COLO668 (cell line): ENCODE measurements at regions not wholly inside any gene's neighbourhood (a gene's known extent, or its start where the extent isn't known, plus 50 kb on each side); places are given as distances from the start of the nearest gene placed in this dataset.
"Not testable (repeated sequence)": the region's sequence is repeated elsewhere in the genome, so short reads cannot be mapped to it uniquely, and the experiment has no call there.

Experiments
- DNase-seq: peaks from one replicate; lab custom pipeline; 2025; ENCODE audit not compliant: unreplicated experiment; lab: John Stamatoyannopoulos, UW

DNA sequence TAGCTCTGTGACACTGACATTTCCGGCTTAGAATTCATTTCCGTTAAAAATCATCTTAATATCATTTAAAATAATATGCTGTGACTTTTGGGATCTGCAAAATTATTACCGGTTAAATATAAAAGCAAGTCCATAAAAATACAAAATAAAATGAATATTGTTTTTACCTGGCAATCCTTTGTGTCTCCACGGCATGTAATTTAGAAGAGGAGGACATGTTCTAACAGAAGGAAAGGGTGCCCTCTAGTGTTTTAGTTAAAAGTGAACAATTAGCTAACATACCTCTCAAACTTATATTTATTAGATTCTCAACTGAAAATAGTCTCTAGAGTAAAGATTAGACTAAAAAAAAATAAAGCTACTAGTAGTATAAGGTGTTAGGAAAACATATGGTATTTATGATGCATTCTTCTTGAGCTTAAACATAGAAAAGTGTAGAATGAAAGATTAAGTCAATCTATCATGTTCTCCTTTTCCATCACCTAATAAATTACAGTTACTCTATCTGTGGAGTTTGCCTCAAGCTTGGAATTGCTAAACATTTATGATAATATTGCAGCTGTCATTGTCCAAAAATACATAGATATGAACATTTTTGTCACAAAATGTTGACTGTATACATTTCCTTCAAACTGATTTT is 676.7 kb upstream of the SPRY2 start:
- no peak for DNase-seq

DNA sequence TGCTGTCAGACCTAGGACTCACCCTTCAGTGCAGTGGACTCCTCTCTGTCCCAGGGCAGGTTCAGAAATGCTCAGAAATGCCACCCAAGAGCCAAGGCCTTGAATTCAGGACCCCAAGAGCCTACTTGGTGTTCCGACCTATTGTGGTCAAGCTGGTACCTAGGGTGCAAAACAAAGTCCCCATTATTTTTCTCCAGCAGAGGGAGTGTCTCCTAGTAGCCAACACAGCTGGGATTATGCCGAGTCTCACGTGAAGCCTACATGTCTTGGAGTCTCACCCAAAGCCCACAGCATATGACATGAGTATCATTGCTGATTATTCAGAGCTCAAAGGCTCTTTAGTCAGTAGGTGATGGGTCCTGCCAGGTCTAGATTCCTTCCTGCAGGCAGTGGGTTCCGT is 671.1 kb upstream of the SPRY2 start:
- no peak for DNase-seq

DNA sequence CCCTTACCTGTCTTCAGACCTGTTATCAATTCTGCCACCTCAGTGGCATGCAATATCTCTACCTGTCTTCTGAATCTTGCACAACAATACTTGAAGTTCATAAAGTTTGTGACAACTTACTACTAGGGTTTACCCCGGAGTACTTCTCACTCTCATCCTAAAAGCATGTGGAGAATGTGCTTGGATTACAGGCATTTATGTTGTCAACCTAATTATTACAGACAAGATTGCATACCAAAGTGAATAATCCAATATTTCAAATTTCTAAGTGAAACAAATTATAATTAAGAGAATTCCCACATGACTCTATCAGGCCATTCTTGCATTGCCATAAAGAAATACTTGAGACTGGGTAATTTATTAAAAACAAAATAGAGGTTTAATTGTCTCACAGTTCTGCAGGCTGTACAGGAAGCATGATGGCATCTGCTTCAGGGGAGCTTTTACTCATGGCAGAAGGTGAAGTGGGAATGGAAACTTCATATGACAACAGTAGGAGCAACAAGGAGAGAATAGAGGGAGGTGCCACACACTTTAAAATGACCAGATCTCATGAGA is 661.0 kb upstream of the SPRY2 start:
- DNase-seq = no peak

DNA sequence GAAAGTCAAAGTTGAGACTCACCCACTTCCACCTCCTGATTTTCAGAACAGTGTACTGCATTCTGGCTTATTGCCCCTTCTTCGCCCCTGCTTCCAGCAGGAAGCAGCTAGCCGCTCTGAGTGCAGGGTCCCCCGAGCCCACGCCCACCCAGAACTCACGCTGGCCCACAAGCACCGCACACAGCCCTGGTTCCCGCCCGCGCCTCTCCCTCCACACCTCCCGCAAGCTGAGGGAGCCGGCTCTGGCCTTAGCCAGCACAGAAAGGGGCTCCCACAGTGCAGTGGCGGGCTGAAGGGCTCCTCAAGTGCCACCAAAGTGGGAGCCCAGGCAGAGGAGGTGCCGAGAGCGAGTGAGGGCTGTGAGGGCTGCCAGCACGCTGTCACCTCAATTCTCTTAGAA is 657.7 kb upstream of the SPRY2 start:
- DNase-seq = not testable (repeated sequence)

DNA sequence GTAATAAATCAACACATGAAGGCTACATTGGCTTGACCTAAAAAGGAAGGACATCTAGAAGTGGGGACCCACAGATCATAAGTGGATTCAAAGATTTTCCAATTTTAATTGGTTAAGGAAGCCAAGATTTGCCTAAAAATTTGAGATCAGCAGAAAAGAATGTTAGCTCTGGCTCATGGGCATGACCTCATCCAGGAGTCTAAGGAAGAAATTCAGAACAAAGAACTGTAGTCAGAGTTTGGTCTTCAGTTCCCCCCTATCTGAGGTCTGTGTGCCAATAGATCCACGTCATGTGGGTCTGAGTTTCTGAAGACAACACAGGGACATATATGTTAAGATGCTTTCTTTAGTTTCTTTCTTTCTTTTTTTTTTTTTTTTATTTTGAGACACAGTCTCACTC is 648.8 kb upstream of the SPRY2 start:
- no peak for DNase-seq

DNA sequence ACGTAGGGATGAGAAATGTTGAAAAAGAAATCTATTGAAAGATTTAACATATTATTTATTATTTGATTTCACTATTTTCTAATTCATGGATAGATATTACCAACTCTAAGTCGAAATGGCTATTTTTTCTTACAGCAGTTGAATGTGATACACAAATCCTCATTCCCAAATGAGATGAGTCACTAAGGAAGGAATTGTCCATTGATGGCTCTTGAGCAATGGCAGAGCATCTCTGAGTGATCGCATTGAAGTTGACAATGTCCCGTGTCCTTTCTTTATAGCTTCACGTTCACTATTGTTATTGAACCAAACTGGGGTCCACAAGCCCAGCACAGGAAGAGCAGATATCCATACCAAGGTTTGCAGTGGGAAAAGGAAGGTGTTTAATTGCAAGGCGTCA is 648.3 kb upstream of the SPRY2 start:
- no peak for DNase-seq

DNA sequence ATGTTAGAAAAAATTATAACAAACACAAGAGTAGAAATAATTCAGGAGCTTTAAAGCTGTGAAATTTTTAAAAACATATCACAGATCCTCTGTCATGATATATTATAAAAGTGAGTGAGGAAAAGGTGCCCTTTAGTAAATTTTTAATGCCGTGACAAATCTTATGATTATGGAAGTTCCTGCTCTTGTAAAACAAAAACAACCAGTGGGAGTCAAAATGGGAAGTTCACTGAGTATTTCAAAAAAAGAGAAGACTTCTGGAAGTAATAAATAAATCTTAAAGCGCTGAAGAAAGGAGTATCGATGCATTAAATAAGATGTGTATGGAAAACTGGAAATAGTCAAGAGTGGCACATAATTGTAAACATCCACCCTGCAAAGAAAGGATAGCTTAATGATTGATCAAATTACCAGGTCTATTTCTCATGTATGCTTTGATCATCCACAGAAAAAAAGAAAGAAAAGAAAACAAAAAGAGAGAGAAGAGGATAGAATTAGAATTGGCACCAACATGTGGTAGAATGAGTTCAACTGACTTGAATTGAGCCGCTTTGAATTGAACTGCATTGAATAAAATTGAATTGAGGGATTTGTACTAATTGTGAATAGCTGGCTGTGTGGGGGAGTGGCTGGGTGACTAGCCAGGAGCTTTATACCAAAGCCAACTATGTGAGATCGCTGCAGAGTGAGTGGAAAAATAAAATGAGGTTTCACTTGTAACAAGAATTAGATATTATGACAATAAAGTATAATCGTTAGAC is 647.6 kb upstream of the SPRY2 start:
- DNase-seq = no peak

DNA sequence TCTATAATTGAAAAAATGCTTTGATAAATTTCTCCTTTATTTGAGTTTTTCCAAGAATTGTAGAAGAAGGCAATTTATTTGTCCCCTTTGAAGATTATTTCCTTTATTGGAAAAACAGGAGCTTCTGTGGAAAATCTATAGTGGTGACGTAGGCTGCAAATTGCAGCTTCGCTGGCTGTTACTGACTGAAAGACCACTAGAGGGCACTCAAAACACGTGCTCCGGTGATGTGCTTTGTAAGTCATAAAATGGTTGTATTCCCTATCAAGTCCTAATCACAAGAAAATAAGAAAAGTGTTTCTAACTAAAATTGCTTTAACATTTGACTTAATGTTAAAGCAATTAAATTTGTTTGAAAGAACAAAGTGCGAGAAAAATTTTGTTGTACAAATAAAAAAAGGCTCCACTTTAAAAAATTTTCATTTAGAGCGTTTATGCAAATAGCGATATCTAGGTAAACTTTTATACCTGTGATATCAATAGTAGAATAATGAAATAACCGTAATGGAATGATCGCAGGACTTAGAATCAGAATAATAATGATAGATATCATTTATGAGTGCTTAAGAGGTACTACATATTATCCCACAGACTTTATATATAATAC is 638.2 kb upstream of the SPRY2 start:
- peak; percentile 58 for DNase-seq

DNA sequence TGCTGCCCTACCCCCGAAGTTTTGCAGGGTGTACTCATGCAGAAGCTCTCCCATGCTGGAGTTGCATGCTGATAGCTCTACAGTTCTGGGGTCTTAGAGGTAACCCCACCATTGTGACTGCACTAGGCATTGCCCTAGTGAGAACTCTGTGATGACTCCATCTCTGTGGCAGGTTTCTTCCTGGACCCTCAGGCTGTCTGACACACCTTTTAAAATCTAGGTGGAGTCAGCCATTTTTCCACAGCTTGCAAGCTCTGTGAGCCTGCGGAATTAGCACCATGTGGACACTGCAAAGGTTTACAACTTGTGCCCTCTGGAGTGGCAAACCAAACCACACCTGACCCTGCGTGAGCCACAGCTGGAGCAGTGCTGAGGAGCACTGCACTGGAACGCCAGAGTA is 636.2 kb upstream of the SPRY2 start:
- DNase-seq = no peak

DNA sequence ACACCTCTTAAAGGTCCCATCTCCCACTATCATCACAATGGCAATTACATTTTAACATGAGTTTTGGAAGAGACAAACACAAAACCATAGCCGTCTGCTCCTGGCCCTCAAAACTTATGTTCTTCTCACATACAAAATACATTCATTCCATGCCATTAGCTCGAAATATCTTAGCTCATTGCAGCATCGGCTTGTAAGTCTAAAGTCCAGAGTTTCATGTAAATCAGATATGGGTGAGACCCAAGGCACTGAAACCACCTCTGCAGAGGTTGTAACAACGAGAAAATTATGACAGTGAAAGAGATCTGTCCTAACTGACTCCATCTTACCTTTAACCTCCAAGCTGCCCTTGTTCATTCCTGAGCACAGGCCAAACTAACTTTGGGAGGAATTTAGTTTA is 635.0 kb upstream of the SPRY2 start:
- no peak for DNase-seq

DNA sequence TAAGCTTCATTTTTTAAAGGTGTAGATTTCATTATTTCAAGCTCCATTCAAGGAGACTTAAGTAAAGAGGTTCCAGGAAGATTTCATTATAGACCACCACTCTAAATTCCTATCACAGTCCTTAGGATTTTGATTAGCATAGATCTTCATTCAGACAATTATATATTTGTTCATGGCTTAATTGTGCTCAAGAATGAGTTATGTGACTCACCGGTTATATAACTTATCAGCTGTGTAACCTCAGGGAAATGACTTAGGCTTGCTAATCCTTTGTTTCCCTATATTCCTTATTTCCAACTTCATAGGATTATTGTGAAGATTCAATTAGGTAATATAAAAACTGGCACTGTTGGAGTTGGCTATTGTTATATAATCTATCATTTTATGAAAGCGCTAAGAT is 632.8 kb upstream of the SPRY2 start:
- DNase-seq = no peak

DNA sequence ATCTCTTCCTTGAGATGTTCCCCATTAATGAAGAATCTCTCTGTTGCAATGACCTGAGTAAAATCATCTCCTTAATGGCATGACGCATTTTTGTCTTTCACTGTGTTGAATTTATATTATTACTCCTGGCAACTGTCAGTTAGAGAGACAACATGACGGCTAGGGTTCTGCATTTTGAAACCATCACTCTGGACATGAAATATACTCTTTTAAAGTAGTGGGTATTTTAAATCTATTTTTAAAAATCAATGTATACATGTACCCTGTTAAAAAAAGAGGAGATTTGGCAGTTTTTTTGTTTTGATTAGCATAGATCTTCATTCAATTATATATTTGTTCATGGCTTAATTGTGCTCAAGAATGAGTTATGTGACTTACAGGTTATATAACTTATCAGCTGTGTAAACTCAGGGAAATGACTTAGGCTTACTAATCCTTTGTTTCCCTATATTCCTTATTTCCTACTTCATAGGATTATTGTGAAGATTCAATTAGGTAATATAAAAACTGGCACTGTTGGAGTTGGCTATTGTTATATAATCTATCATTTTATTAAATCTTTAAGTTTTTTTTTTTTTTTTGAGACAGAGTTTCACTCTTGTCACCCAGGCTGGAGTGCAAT is 632.0 kb upstream of the SPRY2 start:
- no peak for DNase-seq

DNA sequence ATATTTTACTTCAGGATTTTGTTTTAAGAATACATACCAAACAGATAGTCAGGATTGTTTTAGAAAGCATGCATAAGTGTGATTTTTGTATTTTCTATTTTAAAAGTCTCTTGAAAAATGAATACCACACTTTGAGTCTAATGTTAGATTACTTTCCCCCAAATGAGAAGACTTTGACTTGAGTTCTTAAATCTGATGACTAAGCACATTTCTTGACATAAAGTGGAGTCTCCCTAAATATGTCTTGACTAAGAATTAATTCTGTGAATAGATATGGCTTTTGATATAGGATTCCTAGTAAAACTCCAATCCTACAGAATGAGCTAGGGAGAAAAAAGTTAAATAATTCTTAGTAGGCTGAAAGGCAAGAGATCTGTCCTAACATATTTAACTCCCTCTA is 624.2 kb upstream of the SPRY2 start:
- DNase-seq = no peak

DNA sequence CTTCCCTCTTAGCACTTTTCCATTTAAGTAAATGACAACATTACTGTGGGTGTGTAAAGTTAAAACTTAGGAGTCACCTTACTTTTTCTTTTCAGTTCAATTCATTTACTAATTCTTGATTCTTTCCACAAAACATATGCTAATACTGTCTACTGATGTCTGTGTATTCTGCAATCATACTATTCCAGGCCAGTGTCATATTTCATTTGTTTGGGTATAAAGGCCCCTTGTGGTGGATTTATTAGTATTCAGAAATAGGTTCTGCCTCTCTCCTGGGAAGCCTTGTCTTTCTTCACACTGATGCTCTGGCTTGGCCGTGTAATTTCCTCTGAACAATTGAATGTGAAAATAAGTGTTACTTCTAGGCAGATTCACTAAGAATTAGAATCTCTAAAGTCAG is 621.9 kb upstream of the SPRY2 start:
- DNase-seq = no peak

DNA sequence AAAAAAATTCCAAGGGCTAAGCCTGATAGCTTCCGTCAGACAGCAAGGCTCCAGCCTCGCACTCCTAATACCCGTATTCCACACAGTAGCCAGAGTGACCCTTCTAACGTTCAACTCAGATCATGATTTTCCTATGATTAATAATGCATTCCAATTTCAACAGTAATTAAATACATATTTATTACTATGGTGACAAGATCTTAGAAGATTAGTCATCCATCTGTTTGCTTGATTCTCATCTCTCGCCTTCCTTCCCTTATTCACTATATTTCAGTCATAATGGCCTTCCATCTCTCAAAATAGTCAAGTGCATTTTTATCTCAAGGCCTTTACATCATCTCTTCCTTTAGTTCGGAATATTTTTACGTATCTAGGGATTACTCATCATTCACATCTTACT is 621.2 kb upstream of the SPRY2 start:
- DNase-seq = no peak

DNA sequence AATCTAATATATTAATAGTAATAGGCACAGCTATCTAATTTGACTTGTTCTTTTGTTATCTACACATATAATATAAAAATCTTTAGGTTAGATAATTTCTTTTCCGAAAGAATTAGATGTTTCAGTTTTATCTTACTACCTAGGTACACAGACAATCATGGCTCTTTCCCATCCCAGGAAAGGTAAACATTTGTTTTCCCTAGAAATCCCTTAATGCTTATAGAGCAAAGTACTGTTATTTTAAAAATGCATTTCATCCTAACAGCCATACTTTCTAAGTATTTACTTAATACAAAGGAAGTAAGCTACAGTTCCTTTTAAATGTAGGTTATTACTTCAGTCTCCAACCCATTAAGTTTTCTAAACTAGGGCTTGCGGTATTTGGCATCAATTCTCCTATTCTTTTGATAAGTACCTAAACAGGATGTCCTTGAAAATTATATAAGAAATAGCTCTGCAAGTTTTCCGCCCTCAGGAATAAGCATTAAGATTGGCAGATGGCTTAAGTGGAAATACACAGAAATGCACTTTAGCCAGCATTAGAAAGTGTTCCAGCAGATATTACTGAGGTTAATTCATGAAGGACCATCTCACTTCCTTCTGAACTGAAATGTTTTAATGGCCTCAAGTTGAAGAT is 616.2 kb upstream of the SPRY2 start:
- DNase-seq = no peak

DNA sequence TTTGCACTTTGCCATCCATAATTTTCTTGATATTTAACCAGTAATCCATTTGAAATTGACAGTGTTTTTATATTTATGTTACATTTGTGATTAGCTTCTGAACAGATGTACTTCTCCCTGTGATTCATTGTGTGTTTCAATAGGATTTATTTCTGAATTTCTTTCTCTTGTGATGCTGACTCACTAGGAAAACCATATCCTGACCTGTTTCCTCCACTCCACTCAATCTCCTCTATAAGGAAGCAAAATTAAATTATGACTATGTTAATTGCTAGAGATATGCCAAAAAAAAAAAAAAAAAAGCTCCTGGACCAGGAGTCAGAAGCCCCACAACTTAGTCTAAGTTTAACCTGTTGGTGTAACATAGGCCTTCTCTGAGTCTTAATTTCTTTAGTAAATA is 614.6 kb upstream of the SPRY2 start:
- no peak for DNase-seq

DNA sequence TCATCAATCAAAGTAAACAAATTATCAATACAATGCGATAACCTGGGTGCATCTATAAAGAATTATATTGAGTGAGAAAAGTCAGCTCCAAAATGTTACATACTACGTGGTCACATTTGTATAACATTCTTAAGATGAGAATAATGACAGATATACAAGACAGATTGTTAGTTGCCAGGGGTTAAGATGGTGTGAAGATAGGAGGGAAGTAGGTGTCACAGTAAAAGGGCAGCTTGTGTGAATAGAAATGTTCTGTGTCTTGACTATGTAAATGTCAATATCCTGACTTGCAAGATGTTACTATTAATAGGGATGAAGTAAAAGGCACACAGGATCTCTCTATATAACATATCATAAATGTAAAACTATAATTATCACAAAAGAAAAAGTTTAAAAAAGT is 611.2 kb upstream of the SPRY2 start:
- no peak for DNase-seq

DNA sequence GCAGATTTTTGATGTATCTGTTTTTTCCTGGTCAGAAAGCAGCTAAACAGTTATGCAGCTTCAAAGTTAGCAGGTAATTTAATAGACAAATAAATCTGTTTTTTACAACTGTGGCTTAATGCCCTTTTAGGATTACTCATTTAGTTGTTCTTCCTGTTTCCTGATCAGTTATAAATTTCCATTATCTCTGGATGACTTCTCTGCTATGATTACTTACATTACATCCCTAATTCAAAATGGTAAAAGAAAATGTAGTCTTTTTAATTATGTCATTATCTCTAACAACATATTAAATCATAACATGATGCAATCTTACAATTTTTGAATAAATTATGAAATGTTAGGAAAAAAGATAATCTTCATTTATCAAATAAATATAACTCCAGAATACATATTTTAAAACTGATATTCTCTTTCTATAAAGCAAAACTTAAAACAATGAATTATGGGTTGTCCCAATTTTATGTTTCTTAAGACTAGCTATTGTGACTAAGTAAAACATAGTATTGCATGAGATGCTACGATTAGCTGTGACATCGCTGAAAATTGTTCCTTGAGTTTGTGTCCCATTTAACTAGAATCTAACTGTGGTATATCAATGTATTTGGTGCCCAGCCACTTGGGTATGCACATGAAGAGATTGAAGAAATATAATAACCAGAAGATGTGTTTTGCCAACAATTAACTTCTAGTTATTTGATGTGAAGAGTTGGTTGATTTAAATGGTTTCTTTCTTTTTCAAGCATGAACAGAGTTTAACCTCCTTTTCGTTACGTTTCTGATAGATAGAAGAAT is 605.3 kb upstream of the SPRY2 start:
- no peak for DNase-seq

DNA sequence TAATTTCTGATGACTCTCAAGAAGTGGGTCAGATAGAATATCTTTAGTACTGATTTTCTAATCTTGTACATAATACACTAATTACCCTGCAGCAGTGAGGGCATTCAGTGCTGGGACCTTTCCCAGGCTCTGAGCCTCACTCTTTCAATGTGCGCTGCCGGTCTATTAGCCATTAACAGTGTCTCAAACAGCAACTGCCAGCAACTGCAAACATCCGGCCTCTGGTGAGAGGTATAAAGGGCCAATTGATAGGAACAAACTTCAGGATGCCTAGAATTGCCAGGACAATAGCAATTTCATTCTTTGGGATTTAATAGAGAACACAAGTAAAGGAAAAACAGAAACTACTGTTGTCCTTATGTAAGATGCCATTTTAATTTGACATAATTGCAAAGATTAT is 604.4 kb upstream of the SPRY2 start:
- no peak for DNase-seq

DNA sequence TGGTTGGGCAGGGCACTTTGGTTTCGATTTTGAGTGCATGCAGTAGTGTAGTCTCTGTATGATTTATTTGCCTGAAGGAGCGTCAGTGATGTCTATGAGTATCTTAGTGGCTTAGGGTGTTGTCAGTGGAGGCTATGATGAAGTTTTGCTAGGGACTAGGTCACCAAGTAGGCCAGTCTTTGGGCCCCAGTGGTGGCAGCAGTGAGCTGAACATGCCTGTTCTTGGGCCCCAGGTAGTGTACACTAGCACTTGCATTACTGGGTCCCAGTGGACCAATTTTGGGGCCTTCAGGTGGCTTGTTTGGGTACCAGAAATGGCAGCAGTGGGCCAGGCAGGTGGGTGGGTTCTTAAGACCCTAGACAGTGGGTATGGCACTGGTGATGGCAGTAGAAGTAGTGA is 598.7 kb upstream of the SPRY2 start:
- DNase-seq = no peak
